GM18499 (cell line): ENCODE measurements at regions not wholly inside any gene's neighbourhood (a gene's known extent, or its start where the extent isn't known, plus 50 kb on each side); places are given as distances from the start of the nearest gene placed in this dataset.
"Not testable (repeated sequence)": the region's sequence is repeated elsewhere in the genome, so short reads cannot be mapped to it uniquely, and the experiment has no call there.

Source experiments
- ATAC-seq: cut with Tn5 transposase; IDR thresholded peaks from one replicate; pipeline ENCODE4 v1.9.1; 2021; ENCODE audit warnings: moderate number of reproducible peaks; ENCODE audit not compliant: insufficient read depth, unreplicated experiment

DNA sequence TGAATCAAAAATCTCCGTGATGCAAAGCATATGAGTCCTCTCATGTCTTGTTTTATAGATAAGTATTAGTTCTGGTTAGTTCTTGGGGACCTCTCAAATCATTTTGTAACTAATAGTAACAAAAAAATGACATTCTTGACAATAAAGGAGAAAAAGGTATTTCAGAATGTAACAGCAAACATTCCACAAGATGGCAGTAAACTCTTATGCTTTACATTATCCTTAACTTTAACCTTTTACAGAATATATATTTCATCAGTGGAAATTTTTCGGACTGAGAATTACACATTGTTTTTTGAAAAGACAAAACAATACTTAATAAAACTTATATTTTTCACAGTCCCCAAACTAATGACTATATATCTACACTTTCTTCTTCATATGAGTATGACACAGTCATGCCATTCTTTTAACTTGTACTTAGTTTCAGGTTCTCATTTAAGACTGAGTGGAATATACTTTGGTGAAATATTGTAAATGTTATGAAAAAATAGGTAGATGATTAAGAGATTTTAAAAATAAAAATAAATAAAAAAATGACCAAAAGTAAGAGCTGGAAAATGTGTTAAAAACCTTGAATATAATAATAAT is 142.9 kb upstream of the NXPH2 start:
- ATAC-seq = no peak

DNA sequence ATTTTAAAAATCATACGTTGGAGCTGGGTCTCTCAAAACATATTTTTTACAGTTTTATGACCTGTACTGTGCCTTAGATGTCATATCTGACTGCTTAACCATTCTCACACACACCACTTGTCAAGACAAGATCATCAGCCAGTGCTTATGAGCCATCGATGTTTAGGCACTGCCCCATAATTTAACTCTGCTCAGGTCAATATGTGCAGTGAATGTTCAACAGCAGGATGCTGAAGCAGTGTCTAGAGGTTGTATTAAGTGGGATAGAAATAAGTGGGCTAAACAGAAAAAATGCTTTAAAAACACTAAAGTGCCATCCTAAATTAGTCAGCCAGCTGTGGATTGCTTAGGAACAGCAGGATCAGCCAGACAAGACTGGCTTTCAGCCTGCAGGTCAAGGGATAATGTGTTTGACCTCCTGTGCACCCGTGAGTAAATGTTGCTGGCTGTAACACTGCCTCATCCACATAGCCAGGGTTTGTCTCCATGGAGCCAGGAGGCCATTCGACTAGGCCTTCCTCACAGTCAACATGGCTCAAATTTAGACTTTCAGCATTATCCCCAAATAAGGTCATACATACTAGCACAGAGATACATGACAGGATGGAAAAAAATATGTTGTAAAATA is 139.0 kb upstream of the NXPH2 start:
- ATAC-seq = no peak

DNA sequence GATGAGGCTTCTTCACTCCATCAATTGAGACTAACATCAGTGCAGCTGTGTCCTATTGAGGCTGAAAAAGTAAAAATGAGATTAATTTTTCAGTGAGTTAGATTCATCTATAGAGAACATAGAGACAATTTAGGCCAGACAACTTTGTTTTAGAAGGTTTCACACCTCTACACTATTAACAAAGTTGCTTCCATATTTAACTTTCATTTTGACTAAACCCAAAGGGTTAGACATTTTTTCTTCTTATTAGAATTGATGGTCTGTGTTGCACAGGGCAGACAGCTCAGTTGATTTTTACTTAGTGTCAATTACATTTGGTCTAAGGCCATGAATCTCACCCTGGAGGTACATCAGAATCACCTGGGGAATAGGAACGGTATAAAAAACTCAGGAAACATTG is 130.2 kb upstream of the NXPH2 start:
- no peak for ATAC-seq

DNA sequence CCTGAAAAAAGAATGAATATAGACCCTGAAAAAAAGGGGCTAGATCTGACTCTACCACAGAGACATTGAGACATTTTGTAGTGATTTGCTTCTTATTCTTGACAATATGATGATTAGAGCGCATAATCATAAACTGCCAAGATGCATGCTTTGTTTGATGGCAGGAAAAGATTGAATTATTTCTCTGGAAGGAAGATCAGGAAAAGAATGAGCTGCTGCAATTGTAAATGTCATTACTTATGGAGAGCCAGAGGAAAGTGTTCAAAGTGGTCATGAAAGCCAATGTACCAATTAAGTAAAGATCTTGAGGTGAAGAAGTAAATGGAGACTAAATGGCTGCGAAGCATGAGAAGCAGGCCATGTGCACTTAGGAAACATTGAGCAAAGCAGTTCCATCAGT is 126.4 kb upstream of the NXPH2 start:
- no peak for ATAC-seq

DNA sequence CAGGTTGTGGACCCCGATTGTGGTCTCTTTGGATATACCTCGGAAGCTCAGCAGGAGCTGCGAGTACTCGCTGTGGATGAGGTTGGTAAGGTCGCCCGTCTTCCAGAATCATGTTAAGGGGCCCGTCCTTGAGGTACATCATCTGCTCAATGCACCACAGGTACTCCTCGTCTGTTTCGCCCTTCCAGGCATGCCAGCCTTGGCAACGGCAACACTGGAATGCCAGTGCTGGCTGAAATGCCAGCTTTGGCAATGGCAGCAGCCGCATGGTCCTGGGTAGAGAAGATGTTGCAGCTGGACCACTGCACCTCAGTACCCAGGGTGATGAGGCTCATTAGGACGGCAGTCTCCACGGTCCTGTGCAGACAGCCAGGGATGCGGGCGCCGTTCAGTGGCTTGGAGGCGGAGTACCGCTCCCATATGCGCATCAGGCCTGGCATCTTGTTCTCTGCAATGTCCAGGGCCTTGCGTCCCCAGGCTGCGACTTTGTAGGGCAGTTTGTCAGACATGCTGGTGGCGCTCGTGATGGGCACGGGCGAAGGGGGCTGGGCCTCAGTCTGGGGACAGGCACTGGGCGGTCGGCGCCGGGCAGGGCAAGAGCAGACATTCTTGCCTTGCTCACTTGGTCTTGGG is 122.2 kb upstream of the NXPH2 start:
- no peak for ATAC-seq

DNA sequence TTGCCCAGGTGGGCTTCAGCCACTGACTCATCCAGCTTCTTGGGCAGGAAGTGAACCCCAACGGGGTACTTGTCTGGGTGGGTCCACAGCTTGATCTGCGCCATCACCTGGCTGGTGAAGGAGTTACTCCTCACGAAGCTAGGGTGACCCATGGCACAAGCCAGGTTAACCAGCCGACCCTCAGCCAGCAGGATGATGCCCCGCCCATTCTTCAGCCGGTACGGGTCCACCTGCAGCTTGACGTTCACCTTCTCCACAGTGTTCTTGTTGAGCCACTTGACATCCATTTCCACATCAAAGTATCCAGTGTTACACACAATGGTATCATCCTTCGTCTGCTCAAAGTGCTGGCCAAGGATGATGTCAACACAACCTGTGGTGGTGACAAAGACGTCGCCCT is 121.3 kb upstream of the NXPH2 start:
- ATAC-seq = no peak

DNA sequence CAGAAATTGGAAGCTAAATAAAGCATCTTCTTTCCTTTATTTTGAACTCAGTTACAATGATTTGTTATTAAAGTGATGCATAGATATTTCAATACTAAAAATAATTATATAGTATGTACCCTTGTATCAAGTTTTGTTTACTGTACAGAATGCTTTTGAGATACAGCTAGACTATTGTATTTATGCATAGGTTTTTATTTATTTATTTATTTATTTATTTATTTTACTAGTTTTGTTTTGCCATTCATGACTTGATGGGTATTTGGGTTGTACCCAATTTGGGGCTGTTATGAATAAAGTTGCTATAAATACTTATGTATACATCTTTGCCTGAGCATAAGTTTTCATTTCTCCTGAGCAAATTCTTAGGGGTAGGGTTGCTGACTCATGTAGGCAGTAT is 118.7 kb upstream of the NXPH2 start:
- ATAC-seq = no peak

DNA sequence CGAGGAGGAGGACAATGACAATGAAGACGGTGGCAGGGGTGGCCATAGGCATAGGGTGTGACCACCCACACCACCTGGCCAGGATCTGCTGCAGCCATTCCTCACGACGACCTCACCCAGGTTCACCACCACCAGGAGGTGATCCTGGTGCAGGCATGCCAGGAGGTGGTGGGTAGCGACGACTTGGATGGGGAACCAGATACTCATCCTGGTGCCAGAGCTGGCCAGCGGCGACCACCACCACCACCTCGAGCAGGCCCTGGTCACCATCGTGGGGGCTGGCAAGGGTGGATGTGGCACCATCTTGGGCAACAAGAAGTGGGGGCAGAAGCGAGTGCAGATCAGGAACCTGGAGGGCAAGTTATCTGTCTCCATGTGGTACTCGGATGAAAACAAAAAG is 117.1 kb upstream of the NXPH2 start:
- ATAC-seq = no peak

DNA sequence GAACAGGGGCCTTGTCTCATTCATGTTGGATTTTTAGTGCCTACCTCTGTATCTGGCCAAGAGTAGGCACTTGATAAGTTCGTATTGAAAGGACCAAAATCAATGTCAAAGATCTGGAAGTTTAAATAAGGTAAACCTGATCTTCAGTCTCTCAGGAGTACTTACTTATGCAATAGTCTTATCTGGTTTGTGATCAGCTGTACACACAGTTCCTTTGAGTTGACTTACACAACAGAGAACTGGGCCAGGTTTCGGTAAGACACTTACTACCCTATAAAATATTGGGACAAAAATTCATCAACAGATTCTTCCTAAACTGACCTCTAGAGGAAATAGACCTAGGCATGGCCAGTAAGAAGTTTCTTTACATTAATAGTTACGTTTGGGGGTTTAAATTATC is 113.6 kb upstream of the NXPH2 start:
- no peak for ATAC-seq

DNA sequence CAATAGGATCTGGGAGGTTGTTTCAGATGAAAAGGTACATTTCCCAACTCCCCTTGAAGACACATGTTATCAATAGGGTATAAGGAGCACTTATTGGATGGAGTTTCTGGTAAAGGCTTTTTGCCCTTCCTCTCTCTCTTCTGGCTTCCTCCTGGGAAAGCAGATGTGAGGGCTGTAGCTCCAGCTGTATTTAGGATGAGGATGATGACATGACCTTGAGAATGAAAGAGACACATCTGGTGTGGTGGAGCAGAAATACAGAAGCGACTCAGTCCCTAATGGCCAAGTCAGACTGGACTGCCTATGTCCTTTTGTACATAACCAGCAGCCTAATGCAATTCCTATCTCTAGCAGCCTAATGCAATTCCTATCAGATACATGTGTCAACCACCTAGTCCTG is 100.9 kb upstream of the NXPH2 start:
- no peak for ATAC-seq

DNA sequence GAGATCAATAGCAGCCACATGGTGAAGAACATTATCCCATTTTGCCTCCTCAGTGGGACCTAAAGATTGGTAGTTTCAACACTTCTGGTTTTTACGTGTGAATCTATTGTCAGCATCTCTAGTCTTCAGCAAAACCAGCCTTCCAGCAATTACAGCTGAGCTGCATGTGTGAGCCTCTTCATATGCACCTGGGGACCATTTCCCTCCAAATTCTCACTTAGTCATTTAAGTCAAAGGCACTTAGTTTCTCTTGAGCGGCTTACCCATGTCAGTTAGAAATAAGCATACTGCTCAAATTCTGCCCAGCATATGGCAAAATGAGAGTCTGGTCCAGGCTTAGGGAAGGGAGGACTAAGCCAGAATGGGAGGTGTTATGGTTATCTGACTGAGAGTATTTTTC is 99.7 kb upstream of the NXPH2 start:
- ATAC-seq = no peak

DNA sequence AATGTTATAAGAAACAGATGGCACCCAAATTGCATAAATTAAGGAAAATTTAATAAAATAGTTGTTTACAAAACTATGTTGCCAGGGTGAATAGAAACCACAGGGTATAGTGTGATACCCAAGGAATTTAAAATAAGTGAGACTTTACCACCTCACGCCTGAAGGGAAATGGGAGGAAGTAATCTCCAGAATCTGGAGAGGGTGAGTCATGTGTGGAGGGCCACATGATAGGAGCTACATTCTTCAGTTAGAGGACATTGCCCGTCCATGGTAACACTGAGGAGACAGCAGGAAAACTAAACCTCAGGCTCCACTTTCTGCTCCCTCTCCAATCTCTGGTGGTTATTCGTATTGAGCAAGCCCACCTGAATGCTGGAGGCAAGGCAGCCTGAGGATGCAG is 97.2 kb upstream of the NXPH2 start:
- no peak for ATAC-seq

DNA sequence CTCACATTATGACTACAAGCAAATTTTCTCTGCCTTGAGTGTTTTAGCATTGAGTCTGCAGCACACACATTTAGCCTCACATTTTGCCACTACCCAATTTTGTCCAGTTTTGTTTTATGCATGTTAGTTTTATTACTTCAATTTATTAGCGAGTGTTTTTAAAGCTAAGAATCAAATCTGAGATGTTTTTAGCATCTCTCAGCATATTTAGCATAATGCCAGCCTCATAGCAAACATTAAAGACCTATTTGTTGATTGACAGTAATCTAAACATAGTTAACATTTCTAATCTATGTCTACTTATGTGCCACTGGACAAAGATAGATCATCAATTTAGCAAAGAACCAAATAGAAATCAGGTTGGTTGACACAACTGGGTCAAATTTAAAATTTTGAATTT is 94.1 kb upstream of the NXPH2 start:
- no peak for ATAC-seq

DNA sequence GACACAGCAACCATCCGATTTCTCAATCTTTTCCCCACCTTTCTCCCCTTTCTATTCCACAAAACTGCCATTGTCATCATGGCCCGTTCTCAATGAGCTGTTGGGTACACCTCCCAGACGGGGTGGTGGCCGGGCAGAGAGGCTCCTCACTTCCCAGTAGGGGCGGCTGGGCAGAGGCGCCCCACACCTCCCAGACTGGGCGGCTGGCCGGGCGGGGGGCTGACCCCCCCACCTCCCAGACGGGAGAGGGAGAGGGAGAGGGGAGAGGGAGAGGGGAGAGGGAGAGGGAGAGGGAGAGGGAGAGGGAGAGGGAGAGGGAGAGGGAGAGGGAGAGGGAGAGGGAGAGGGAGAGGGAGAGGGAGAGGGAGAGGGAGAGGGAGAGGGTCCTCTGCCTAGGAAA is 91.9 kb upstream of the NXPH2 start:
- not testable (repeated sequence) for ATAC-seq

DNA sequence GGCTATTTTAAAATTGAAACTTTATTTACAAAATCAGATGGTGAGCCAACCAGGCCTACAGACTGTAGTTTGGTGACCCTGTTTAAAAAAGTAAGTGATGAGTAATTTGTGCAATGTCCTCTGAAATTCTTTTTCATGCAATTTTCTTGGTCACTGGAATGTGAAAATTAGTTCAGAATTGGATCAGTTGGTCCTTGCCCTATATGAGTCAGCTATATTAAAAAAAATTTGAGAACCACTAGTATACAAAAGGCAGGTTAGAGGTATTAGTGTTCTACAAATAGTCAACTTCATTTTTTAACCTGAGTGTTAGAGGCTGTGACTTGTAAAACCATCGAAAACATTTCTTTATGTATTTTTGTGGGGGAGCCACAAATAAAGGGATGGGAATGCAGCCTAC is 91.1 kb upstream of the NXPH2 start:
- no peak for ATAC-seq

DNA sequence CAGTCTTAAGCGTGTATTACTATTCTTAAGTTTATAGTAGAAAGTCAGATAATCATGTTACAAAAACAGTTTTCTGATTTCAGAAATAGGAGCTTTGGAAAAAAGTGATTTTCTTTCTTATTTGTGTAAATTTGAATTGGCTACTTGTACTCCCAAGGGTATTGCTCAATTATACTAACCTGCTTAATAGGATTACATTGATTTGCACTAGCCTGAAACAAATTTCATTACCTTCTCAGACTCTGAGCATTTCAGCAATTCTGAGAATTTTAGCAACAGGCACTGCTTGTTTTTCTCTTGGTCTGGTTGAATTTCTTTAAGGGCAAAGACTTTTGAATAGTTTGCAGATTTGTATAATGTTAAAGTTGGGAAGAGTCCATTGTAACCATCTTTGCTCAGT is 87.2 kb upstream of the NXPH2 start:
- no peak for ATAC-seq

DNA sequence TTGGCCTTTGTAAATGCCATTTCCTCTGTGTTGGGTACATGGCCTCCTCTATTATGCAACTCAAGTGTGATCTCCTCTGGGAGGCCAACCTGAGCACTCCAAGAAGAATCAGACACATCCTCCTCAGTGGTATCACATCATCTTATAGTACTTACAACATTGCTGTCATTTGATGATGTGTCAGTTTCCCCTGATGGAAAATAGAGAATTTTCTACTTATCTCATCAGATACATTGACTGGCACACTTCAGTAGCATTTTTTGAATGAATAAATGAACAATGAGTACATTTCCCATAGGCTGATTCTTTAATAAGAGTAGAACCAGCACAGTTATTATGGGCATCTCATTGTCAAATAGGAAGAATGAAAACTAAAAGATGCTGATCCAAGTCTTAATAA is 86.6 kb upstream of the NXPH2 start:
- ATAC-seq = no peak

DNA sequence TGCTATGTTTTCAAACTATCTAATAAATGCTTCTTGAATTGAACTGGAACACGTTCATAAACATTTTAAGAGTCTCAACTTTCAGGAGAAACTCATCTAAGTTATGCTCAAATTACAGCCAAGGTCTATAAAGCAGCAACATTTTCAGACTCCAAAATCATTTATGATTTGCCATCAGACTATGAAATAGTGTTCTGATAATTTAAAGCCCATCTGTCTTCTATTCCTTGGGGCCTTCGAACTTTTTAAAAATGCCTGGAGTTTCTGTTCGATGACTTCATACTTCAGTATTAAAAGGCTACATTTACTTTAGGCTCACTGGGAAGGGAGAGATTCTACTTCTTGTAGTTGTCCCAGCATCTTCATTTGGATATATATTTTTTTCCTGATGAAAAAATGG is 73.6 kb upstream of the NXPH2 start:
- ATAC-seq = no peak

DNA sequence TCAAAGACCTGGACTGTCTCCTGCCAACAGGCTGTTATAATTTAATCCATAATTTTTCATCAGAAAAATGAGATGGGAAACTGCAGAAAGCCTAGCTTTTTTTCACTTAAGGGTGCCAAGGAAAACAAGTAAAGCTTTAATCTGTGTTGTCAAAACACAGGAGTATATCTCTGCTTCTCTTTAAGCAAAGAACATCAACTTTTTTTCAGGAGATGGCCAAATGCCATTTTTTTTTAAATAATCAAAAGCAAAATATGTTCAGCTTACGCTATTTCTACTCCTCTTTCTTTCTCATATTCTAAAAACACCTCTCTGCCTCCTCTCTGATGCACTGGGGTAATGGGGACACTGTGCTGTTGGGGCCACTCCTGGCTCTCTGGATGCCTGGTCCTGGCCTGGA is 73.1 kb upstream of the NXPH2 start:
- ATAC-seq = no peak

DNA sequence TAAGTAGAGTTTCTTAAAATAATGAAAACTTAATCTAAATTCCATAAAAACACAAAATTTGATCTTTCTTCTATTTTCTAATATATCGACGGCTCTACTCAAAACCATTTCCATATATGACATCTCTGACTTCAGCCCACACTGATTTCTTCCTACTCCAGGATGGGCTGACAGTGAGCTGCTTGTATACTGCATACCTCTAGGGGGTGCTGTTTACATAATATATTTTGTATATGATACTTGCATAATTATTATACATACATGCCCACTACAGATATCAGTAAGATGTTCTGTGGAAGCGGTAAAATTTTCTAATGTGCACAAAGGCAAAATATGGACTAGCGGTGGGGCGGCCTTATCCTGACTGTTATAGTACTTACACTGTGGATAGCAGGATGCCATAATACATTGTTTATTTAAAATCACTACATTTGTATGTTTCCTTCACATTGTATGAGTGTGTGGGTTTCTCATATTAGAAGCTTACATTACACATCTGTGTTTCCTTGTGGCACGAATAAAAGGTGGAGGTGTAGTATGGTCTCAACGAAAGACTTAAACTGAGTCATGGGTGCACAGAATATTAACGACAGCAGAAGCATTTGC is 66.1 kb upstream of the NXPH2 start:
- peak; percentile 87 for ATAC-seq

DNA sequence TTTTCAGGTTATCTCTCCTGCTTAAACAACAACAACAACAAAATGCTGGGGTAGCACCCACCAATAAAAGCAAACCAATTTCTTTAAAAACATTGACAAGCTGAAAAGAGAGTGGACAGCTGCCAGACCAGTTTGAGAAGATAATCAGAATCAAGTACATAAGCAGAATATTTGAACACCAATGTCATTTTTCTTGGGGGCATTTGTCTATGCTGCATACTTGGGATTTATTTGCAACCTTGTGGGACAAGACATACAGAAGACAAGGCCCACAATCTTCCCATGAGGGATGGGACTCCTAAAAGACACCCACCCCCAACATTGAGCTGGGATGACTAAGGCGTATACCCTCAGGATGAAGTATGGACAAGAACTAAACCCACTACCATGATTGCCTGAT is 62.2 kb upstream of the NXPH2 start:
- ATAC-seq = no peak

DNA sequence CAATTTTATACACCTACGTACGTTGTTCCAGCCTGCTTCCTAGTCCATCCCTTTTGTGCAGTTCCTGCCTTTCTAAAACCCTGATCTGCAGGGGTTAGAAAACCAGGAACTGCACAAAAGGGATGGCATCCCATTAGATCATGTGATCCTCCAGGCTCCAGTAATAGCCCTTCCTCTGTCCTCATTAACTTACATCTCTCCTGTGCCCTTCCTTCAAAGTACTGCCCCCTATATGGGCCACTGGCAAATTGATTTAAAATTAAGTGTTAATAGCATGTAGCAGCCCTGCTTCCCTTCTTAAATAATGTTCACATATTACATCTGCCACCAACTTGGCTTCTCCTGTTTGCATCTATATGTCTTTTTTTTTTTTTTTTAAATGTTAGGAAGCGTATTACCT is 61.3 kb upstream of the NXPH2 start:
- no peak for ATAC-seq
